K562 (cell line): ENCODE measurements at regions not wholly inside any gene's neighbourhood (a gene's known extent, or its start where the extent isn't known, plus 50 kb on each side); places are given as distances from the start of the nearest gene placed in this dataset.

ENCODE experiments used
- CCAR2 ChIP-seq: fragments of 200-400 bp; formaldehyde crosslinking; IDR thresholded peaks from 2 replicates; pipeline ENCODE4 v1.6.1; 2017; ENCODE audit warnings: mild to moderate bottlenecking, low read depth, low read length
- CHD1 ChIP-seq: fragments of 200-600 bp; sonication (generic); IDR thresholded peaks from one replicate; pipeline ENCODE4 v1.6.1; 2012; ENCODE audit warnings: mild to moderate bottlenecking, moderate library complexity, low read length, inconsistent platforms
- DEAF1 ChIP-seq: fragments of 450-650 bp; formaldehyde crosslinking; IDR thresholded peaks from 2 replicates; pipeline ENCODE4 v1.4.0; 2020; ENCODE audit warnings: mild to moderate bottlenecking, moderate library complexity
- ETS2 ChIP-seq: IDR thresholded peaks from 2 replicates; pipeline ENCODE4 v1.6.1; 2016; ENCODE audit warnings: borderline replicate concordance, missing genetic modification characterization, mild to moderate bottlenecking, moderate library complexity, missing compliant biosample characterization; ENCODE audit not compliant: poor library complexity, severe bottlenecking
- FOXA1 ChIP-seq: fragments of 450-650 bp; IDR thresholded peaks from 2 replicates; pipeline ENCODE4 v1.6.1; 2016; ENCODE audit warnings: mild to moderate bottlenecking, borderline replicate concordance
- GTF2B ChIP-seq: IDR thresholded peaks from 2 replicates; pipeline ENCODE4 v1.6.1; 2011; ENCODE audit not compliant: insufficient read length; ENCODE audit errors: extremely low read depth
- MCM5 ChIP-seq: fragments of 450-650 bp; IDR thresholded peaks from 2 replicates; pipeline ENCODE4 v1.6.1; 2016; ENCODE audit warnings: low read depth
- MLLT1 ChIP-seq, 2 experiments: fragments of 450-650 bp; IDR thresholded peaks; 2 replicates each; pipeline ENCODE4 v1.6.1; 2016
- PREB ChIP-seq: sonication (generic); formaldehyde crosslinking; IDR thresholded peaks from 2 replicates; pipeline ENCODE4 v1.8.1; 2023; ENCODE audit warnings: mild to moderate bottlenecking, missing genetic modification reagents
- PRMT5 ChIP-seq: sonication (generic); formaldehyde crosslinking; IDR thresholded peaks from 2 replicates; pipeline ENCODE4 v1.5.0; 2020; ENCODE audit warnings: missing genetic modification reagents
- RBM15 ChIP-seq: fragments of 200-400 bp; formaldehyde crosslinking; IDR thresholded peaks from 2 replicates; pipeline ENCODE4 v1.6.1; 2018; ENCODE audit warnings: mild to moderate bottlenecking, low read length, moderate library complexity; ENCODE audit not compliant: insufficient read depth
- RFX1 ChIP-seq: fragments of 450-650 bp; IDR thresholded peaks from 2 replicates; pipeline ENCODE4 v1.6.1; 2016; ENCODE audit warnings: mild to moderate bottlenecking, moderate library complexity
- SIRT6 ChIP-seq: IDR thresholded peaks from one replicate; pipeline ENCODE4 v1.6.1; 2012; ENCODE audit warnings: low read depth, mild to moderate bottlenecking, control low read depth, inconsistent platforms, low read length, moderate library complexity
- SMARCA4 ChIP-seq: fragments of 450-650 bp; IDR thresholded peaks from 2 replicates; pipeline ENCODE4 v1.6.1; 2016
- TCF7L2 ChIP-seq: fragments of 150-350 bp; IDR thresholded peaks from 2 replicates; pipeline ENCODE4 v1.6.1; 2016; ENCODE audit warnings: low read depth, mild to moderate bottlenecking, low read length, moderate library complexity
- ZNF274 ChIP-seq: IDR thresholded peaks from 2 replicates; pipeline ENCODE4 v1.6.1; 2011; ENCODE audit warnings: low read depth, mild to moderate bottlenecking, low read length, moderate library complexity, borderline replicate concordance
- ZNF518B ChIP-seq: fragments of 250-450 bp; sonication (Bioruptor Pico); IDR thresholded peaks from 2 replicates; pipeline ENCODE4 v1.5.0; 2021; ENCODE audit warnings: mild to moderate bottlenecking, moderate library complexity
- ZNF551 ChIP-seq: fragments of 250-450 bp; sonication (Bioruptor Pico); IDR thresholded peaks from 2 replicates; pipeline ENCODE4 v1.5.0; 2021; ENCODE audit warnings: mild to moderate bottlenecking, moderate library complexity
- ZNF655 ChIP-seq: fragments of 250-450 bp; sonication (Bioruptor Pico); IDR thresholded peaks from 2 replicates; pipeline ENCODE4 v1.5.0; 2021

GRCh38 chr1:112818990-112819689 is 104.0 kb upstream of the PPM1J start (continued):
- TF ChIP-seq MCM5 (no peak), CHD1 (no peak), SMARCA4 (peak; percentile 94), PREB (CRISPR knock-in tag) (0 out of 2 replicates have a peak, but pooled peaks have one; percentile 53), PRMT5 (CRISPR knock-in tag) (no peak), CCAR2 (no peak), ZNF274 (no peak), ZNF551 (no peak), ZNF655 (CRISPR knock-in tag) (no peak), MLLT1 (IDR thresholded peaks at IDR 0.05) (no peak), GTF2B (no peak), SIRT6 (no peak), ZNF518B (CRISPR knock-in tag) (no peak), FOXA1 (no peak), DEAF1 (CRISPR knock-in tag) (no peak), ETS2 (tag) (no peak), RFX1 (no peak), RBM15 (no peak), TCF7L2 (no peak)
